ENCODE measurements at regions not wholly inside any gene's neighbourhood (a gene's known extent, or its start where the extent isn't known, plus 50 kb on each side); places are given as distances from the start of the nearest gene placed in this dataset.

DNA sequence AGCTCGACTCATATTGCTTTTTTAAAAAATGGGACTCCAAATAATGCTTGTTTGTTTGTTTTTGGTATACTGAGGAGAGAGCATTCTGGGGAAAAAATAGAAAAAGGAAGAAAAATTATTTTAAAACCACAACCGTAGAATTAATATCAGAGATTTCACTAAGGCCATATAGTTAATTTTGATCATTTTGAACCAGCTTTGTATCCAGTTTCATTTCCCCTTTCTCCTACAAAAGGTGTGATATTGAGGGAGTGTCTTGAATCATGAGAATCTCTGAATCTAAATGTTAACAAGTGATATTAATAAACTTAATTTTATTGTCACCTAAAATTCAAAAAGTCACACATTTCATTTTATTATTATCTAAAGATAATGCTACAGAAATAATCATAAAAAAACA, 198.5 kb upstream of the GALNT5 start:
- TF ChIP-seq POLR2AphosphoS5 (IDR thresholded peaks at IDR 0.05; ENCODE audit: low read depth) (no peak), EZH2 (IDR thresholded peaks at IDR 0.05; ENCODE audit: low read depth, unreplicated experiment) (no peak), CREB1 (CRISPR knock-in tag; IDR thresholded peaks at IDR 0.05; ENCODE audit: low read depth) (no peak), EZH2phosphoT487 (IDR thresholded peaks at IDR 0.05; ENCODE audit: unreplicated experiment) (no peak), JUNB (IDR thresholded peaks at IDR 0.05; ENCODE audit: unreplicated experiment) (no peak)
- TF ChIP-seq, protein P1, sequence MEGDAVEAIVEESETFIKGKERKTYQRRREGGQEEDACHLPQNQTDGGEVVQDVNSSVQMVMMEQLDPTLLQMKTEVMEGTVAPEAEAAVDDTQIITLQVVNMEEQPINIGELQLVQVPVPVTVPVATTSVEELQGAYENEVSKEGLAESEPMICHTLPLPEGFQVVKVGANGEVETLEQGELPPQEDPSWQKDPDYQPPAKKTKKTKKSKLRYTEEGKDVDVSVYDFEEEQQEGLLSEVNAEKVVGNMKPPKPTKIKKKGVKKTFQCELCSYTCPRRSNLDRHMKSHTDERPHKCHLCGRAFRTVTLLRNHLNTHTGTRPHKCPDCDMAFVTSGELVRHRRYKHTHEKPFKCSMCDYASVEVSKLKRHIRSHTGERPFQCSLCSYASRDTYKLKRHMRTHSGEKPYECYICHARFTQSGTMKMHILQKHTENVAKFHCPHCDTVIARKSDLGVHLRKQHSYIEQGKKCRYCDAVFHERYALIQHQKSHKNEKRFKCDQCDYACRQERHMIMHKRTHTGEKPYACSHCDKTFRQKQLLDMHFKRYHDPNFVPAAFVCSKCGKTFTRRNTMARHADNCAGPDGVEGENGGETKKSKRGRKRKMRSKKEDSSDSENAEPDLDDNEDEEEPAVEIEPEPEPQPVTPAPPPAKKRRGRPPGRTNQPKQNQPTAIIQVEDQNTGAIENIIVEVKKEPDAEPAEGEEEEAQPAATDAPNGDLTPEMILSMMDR (conservative IDR thresholded peaks at IDR 0.05; ENCODE audit: low read depth in 2 of 2), result no peak
- TF ChIP-seq, protein P2, sequence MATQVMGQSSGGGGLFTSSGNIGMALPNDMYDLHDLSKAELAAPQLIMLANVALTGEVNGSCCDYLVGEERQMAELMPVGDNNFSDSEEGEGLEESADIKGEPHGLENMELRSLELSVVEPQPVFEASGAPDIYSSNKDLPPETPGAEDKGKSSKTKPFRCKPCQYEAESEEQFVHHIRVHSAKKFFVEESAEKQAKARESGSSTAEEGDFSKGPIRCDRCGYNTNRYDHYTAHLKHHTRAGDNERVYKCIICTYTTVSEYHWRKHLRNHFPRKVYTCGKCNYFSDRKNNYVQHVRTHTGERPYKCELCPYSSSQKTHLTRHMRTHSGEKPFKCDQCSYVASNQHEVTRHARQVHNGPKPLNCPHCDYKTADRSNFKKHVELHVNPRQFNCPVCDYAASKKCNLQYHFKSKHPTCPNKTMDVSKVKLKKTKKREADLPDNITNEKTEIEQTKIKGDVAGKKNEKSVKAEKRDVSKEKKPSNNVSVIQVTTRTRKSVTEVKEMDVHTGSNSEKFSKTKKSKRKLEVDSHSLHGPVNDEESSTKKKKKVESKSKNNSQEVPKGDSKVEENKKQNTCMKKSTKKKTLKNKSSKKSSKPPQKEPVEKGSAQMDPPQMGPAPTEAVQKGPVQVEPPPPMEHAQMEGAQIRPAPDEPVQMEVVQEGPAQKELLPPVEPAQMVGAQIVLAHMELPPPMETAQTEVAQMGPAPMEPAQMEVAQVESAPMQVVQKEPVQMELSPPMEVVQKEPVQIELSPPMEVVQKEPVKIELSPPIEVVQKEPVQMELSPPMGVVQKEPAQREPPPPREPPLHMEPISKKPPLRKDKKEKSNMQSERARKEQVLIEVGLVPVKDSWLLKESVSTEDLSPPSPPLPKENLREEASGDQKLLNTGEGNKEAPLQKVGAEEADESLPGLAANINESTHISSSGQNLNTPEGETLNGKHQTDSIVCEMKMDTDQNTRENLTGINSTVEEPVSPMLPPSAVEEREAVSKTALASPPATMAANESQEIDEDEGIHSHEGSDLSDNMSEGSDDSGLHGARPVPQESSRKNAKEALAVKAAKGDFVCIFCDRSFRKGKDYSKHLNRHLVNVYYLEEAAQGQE (IDR thresholded peaks at IDR 0.05; ENCODE audit: unreplicated experiment), result no peak
